Activated CD8-positive, alpha-beta T cell treated with anti-CD3 and anti-CD28 coated beads, Interleukin-2, amount 10 ng/mL, durations not matched to agents 7 days and 5 days (primary cell): ENCODE measurements at regions not wholly inside any gene's neighbourhood (a gene's known extent, or its start where the extent isn't known, plus 50 kb on each side); places are given as distances from the start of the nearest gene placed in this dataset.
"Not testable (repeated sequence)": the region's sequence is repeated elsewhere in the genome, so short reads cannot be mapped to it uniquely, and the experiment has no call there.

Experiments
- ATAC-seq: fragments of 150-1000 bp; cut with Tn5 transposase; one replicate; pipeline ENCODE4 v1.10.0; 2021; ENCODE audit warnings: moderate library complexity
- CTCF ChIA-PET: fragments of 350-600 bp; sonication (Branson Sonifier 250); formaldehyde crosslinking; loops from one replicate; lab custom pipeline; 2021; ENCODE audit warnings: antibody characterized with exemption; lab: Charles Lee
- POLR2A ChIA-PET: fragments of 350-600 bp; sonication (Branson Sonifier 250); formaldehyde crosslinking; loops from one replicate; lab custom pipeline; 2021; ENCODE audit warnings: antibody characterized with exemption; lab: Charles Lee
- DNase-seq: peaks from one replicate; pipeline ENCODE4 v3.0.0-alpha.2; 2020
- H3K27ac Mint-ChIP-seq: one replicate; pipeline ENCODE4 v1.8.0; 2021; ENCODE audit warnings: mild to moderate bottlenecking, mixed read lengths
- H3K27me3 Mint-ChIP-seq: one replicate; pipeline ENCODE4 v1.8.0; 2021; ENCODE audit warnings: low read depth, mixed read lengths
- H3K36me3 Mint-ChIP-seq: one replicate; pipeline ENCODE4 v1.8.0; 2021; ENCODE audit warnings: low read depth, mixed read lengths
- H3K4me1 Mint-ChIP-seq: one replicate; pipeline ENCODE4 v1.8.0; 2021; ENCODE audit warnings: low read depth, mixed read lengths
- H3K4me3 Mint-ChIP-seq: one replicate; pipeline ENCODE4 v1.8.0; 2021; ENCODE audit warnings: mild to moderate bottlenecking, mixed read lengths
- H3K9me3 Mint-ChIP-seq: one replicate; pipeline ENCODE4 v1.8.0; 2022; ENCODE audit warnings: mixed read lengths; ENCODE audit not compliant: insufficient read depth

DNA sequence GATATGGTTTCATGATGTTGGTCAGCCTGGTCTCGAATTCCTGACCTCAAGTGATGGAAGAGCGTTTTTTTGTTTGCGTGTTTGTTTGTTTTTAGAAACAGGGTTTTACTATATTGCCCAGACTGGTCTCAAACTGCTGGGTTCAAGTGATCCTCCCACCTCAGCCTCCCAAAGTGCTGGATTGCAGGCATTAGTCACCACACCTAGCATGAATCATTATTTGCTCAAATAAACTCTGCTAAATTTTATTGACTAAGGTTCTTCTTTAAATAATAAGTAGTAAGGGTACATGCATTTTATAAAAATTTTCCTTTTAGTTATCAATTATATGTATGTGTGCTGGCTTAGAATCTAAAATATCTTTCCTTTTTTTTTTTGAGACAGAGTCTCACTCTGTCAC lies 52.9 kb downstream of the ZBTB9 start:
- Mint-ChIP-seq H3K4me1 (peaks cover 8% of the 10 kb centered on the region), H3K4me3 (no peak overlapping the region), H3K36me3 (no peaks in the 10 kb centered on the region), H3K27me3 (peaks cover 16% of the 10 kb centered on the region), H3K9me3 (peaks cover 5% of the 10 kb centered on the region), H3K27ac (no peak overlapping the region)
- POLR2A ChIA-PET, result no interaction called here
- CTCF ChIA-PET, result no interaction called here
- DNase-seq, result no peak
- ATAC-seq, result no peak

DNA sequence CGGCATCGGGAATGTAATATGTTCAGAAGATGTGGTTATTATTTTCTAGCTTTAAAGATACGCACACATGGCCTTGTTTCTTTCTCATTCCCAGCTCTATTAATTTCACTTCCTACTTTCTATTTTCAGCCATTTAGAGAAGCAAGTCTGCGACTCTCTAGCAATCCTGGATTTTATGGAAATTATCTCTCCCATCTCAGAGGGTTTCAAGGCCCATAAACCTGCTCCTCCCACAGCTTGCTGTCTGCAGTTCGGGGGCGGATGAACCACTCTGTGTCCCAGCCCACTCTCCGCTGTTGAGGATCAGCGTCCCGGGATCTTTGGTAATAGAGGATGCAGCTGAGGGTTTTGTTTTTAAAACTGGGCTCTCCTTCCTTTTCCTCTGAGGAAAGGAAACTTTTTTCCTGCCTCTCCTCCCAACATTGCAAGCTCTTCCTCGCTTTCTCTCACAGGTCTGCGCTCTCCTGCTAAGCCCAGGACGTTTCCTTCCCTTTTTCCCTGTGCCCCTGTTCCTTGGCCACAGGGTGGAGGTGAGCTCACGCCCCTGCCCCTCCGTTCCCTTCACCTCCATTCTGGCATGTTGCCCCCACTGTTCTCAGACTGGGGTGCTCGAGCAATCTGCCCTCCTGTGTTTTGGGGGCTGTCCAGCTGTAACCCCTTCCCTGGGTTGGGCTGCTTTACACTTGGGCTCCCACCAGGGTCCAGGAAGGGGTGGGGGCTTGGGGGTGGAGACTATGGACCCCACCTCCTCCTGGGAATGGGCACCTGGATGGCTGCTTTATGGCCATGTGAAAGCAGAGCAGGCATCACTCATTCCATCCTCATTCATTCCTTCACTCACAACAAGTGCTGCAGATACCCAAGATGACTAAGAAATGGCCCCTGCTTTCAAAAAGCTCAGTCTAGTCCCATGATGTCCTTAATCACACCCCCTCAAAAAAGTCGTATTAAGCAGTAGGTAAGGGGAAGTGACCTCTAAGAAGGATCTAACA lies 54.9 kb downstream of the ZBTB9 start:
- no peak for DNase-seq
- Mint-ChIP-seq H3K4me3 (no peak overlapping the region), H3K9me3 (no peaks in the 10 kb centered on the region), H3K27me3 (peaks cover 26% of the 10 kb centered on the region), H3K4me1 (peaks cover 10% of the 10 kb centered on the region), H3K27ac (no peak overlapping the region), H3K36me3 (no peaks in the 10 kb centered on the region)
- ATAC-seq, result no peak
- ChIA-PET POLR2A (no interaction called here), CTCF (interaction anchor here (0.7 kb wide), 1 partner anchor 55 kb away, joined by 3 read pairs; the partner anchor contains the start of gene ZBTB9)

DNA sequence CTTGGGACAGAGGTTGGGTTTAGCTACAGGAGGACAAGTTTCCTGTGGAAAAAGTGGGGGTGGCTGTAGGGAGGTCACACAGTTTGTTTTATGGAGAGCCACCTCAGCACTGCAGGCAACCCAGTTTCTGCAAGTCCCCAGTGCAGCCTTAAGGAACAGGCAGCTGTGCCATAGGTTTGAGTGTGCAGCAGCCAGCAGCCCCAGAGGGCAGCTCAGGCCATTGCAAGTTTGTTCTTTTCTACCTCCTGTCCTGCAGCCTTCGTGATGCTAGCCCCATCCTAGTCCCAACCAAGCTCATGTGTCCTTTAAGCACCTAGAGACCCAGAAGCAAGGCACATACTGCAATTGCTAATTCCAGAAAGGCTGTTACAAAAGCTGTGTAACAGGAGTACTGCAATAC lies 58.8 kb downstream of the ZBTB9 start:
- H3K4me1 Mint-ChIP-seq, result peaks cover 10% of the 10 kb centered on the region
- H3K9me3 Mint-ChIP-seq, result no peaks in the 10 kb centered on the region
- no peak for ATAC-seq
- CTCF ChIA-PET, result interaction anchor here (1.1 kb wide), 1 partner anchor 83 kb away, joined by 3 read pairs; no protein-coding TSS in a partner anchor
- POLR2A ChIA-PET, result no interaction called here
- DNase-seq, result no peak
- H3K27me3 Mint-ChIP-seq, result peaks cover 30% of the 10 kb centered on the region
- H3K27ac Mint-ChIP-seq, result no peak overlapping the region
- no peak overlapping the region for H3K4me3 Mint-ChIP-seq
- no peaks in the 10 kb centered on the region for H3K36me3 Mint-ChIP-seq

DNA sequence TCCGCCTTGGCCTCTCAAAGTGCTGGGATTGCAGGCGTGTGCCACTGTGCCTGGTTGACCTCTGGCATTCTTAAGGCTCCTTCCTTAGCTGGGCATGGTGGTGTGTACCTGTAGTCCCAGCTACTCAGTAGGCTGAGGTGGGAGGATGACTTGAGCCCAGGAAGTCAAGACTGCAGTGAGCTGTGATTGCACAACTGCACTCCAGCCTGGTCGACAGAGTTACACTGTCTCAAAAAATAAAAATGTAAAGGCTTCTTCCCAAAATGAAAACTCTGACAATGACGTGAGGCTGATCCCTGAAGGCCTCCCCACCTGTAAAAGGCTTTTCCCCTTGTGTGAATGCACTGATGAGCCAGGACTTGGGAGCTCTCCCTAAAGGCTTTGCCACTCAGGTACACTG lies 62.4 kb downstream of the ZBTB9 start:
- ChIA-PET POLR2A (no interaction called here), CTCF (interaction anchor here (0.6 kb wide), 1 partner anchor 152 kb away, joined by 3 read pairs; no protein-coding TSS in a partner anchor)
- DNase-seq, result no peak
- Mint-ChIP-seq H3K27me3 (peaks cover 28% of the 10 kb centered on the region), H3K4me1 (peaks cover 7% of the 10 kb centered on the region), H3K4me3 (no peak overlapping the region), H3K27ac (no peak overlapping the region), H3K36me3 (no peaks in the 10 kb centered on the region), H3K9me3 (no peaks in the 10 kb centered on the region)
- ATAC-seq, result no peak

DNA sequence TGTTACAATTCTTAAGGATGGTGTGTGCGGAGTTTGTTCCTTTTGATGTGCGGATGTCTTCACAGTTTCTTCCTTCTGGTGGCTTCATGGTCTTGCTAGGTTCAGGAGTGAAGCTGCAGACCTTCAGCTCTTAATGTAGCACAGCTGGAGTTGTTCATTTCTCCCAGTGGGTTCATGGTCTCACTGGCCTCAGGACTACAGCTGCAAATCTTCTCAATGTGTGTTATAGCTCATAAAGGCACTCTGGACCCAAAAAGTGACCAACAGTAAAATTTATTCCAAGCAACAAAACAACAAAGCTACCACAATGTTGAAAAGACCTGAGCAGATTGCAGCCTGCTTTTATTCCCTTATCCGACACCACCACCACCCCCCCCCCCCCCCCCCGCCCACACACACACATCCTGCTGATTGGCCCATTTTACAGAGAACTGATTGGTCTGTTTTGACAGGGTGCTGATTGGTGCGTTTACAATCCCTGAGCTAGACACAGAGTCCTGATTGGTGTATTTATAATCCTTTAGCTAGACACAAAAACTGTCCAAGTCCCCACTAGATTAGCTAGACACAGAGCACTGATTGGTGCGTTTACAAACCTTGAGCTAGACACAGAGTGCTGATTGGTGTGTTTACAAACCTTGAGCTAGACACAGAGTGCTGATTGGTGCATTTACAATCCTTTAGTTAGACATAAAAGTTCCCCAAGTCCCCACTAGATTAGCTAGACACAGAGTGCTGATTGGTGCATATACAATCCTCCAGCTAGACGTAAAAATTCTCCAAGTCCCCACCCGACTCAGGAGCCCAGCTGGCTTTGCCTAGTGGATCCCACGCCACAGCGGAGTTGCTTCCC lies 59.2 kb downstream of the BAK1 start:
- ATAC-seq, H3K4me3 Mint-ChIP-seq, H3K4me1 Mint-ChIP-seq, H3K27ac Mint-ChIP-seq, H3K9me3 Mint-ChIP-seq, POLR2A ChIA-PET, H3K36me3 Mint-ChIP-seq, DNase-seq, H3K27me3 Mint-ChIP-seq: not testable (repeated sequence)
- CTCF ChIA-PET, result interaction anchor here (1.1 kb wide), 1 partner anchor 28 kb away, joined by 3 read pairs; no protein-coding TSS in a partner anchor

DNA sequence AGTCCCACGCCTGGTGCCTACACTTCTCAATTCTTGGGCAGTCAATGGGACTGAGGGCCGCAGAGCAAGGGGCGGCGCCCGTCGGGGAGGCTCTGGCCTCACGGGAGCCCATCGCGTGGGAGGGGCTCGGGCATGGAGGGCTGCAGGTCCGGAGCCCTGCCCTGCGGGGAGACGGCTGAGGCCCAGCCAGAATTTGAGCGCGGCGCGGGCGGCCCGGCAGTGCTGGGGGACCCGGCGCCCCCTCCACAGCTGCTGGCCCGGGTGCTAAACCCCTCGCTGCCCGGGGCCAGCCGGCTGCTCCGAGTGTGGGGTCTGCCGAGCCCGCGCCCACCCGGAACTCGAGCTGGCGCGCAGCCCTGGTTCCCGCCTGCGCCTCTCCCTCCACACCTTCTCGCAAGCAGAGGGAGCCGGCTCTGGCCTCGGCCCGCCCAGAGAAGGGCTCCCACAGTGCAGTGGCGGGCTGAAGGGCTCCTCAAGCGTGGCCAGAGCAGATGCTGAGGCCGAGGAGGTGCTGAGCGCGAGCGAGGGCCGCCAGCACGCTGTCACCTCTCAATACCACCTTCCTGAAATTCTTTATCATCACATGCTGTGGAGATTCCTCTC lies 58.5 kb downstream of the BAK1 start:
- CTCF ChIA-PET, result no interaction called here
- DNase-seq, result no peak
- no peaks in the 10 kb centered on the region for H3K9me3 Mint-ChIP-seq

More for the DNA sequence above, 58.5 kb downstream of the BAK1 start:
- POLR2A ChIA-PET, result no interaction called here
- no peak overlapping the region for H3K4me3 Mint-ChIP-seq
- H3K27me3 Mint-ChIP-seq, result peaks cover 8% of the 10 kb centered on the region
- H3K4me1 Mint-ChIP-seq, result no peaks in the 10 kb centered on the region
- no peak for ATAC-seq
- no peak overlapping the region for H3K27ac Mint-ChIP-seq
- H3K36me3 Mint-ChIP-seq, result no peaks in the 10 kb centered on the region
